ENCODE measurements at regions not wholly inside any gene's neighbourhood (a gene's known extent, or its start where the extent isn't known, plus 50 kb on each side); places are given as distances from the start of the nearest gene placed in this dataset.

DNA sequence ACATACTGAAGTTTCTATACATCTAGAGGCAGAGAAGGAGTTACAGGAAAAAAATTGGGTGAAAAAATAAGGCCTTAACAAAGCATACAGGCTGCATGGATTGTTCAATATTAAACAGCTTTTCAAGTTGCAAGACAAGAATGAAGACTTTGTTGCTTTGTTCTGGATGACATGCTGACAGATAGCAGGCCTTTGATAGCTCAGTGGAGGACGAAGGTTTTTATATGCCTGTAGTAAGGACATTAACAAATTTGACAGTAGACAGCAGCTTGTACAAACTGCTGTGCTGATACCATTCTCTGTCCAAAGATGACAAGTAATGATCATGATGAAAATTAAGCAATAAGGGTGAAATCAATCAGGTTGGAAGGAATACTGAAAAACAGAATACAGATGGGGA is 309.9 kb downstream of the NKX6-1 start:
- Mint-ChIP-seq H3K27ac (no peak overlapping the region), H3K4me1 (no peaks in the 10 kb centered on the region), H3K4me3 (no peak overlapping the region), H3K36me3 (ENCODE audit: low read depth) (no peaks in the 10 kb centered on the region), H3K27me3 (ENCODE audit: low read depth) (no peaks in the 10 kb centered on the region), H3K9me3 (peaks cover 2% of the 10 kb centered on the region)
- no peak for TF ChIP-seq CTCF (IDR thresholded peaks at IDR 0.05; ENCODE audit: unreplicated experiment in 3 of 3)

GRCh38 chr4:84179409-84179808 is 319.7 kb downstream of the NKX6-1 start:
- H3K4me1 Mint-ChIP-seq = no peaks in the 10 kb centered on the region
- no peak overlapping the region for H3K4me3 Mint-ChIP-seq
- H3K27ac Mint-ChIP-seq = no peak overlapping the region
- H3K36me3 Mint-ChIP-seq (ENCODE audit: low read depth) = no peaks in the 10 kb centered on the region
- H3K27me3 Mint-ChIP-seq (ENCODE audit: low read depth) = peaks cover 4% of the 10 kb centered on the region
- H3K9me3 Mint-ChIP-seq = no peaks in the 10 kb centered on the region
- no peak for TF ChIP-seq CTCF (IDR thresholded peaks at IDR 0.05; ENCODE audit: unreplicated experiment in 3 of 3)

DNA sequence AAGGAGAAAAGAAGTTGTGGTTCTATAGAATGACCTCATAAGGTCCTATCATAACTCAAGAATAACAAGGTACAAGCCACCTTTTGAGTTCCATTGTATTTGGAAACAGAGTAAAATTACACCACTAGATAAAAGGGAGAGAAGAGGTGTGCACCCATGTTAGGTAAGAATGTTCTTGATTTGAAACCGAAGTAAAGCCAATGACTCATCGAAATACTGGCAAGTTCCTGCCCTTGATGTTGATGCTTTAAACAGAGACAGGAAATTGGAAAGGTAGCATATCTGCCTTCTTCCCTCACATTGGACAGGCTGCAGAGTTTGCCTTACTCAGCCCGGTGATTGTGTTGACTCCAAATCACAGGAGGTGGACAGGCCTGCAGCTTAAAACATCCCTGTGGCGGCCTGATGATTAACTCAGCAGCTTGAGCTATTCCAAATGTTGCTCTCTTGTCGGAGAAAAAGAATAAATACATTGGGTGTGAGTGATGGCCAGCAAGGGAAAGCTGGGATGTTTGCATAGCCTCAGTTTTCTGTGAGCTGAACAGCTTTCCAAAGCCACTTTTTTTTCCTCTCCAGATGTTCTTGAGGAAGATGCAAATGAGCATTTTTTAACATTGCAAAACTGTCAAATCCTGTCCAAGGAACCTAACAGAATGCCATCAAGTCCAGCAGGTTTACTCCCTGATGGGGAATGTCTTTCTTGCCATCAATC is 321.1 kb downstream of the NKX6-1 start:
- Mint-ChIP-seq H3K27me3 (ENCODE audit: low read depth) (peaks cover 4% of the 10 kb centered on the region), H3K4me3 (no peak overlapping the region), H3K9me3 (no peaks in the 10 kb centered on the region), H3K27ac (no peak overlapping the region), H3K36me3 (ENCODE audit: low read depth) (no peaks in the 10 kb centered on the region), H3K4me1 (no peaks in the 10 kb centered on the region)
- no peak for TF ChIP-seq CTCF (IDR thresholded peaks at IDR 0.05; ENCODE audit: unreplicated experiment in 3 of 3)

DNA sequence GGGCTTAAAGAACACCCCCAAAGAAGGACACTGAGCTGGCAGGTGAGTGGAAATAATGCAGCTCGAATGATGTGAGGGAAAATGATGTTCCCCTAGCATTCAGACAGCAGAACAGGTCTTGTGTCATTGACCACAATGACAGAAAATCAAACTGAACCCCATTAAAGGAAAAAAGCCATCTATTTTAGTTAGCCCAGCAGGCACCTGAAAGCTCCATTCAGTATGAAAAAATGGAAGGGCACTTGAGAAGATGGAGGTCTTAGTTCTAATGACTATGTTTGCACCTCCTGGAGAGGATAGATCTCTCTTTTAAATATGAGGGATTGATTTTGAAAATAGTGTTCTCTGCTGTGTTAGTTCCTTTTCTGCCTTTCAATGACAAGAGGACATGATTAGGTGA is 323.1 kb downstream of the NKX6-1 start:
- H3K36me3 Mint-ChIP-seq (ENCODE audit: low read depth) = no peaks in the 10 kb centered on the region
- H3K4me3 Mint-ChIP-seq = no peak overlapping the region
- H3K27ac Mint-ChIP-seq = no peak overlapping the region
- no peaks in the 10 kb centered on the region for H3K4me1 Mint-ChIP-seq
- no peaks in the 10 kb centered on the region for H3K9me3 Mint-ChIP-seq
- TF ChIP-seq CTCF (IDR thresholded peaks at IDR 0.05; ENCODE audit: unreplicated experiment in 3 of 3) = no peak
- peaks cover 4% of the 10 kb centered on the region for H3K27me3 Mint-ChIP-seq (ENCODE audit: low read depth)

DNA sequence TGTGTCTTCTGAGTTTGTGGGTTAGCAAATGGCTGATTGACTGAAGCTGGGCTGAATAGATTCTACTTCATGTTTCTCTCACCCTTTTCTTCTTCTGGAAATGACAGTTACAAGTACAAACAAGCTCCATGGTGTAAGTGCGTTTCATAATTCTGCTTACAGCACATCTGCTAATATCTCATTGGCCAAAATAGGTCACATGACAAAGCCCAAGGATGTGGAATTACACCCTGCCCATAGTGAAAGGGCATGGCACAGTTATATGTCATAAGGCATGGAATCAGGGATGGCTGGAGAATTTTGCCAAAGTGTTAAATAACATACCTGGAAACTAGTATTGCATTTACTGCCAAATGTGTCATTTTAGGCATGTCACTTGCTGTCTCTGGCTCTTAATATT is 327.2 kb downstream of the NKX6-1 start:
- no peaks in the 10 kb centered on the region for H3K4me1 Mint-ChIP-seq
- H3K27ac Mint-ChIP-seq = no peak overlapping the region
- H3K4me3 Mint-ChIP-seq = no peak overlapping the region
- no peak for TF ChIP-seq CTCF (IDR thresholded peaks at IDR 0.05; ENCODE audit: unreplicated experiment in 3 of 3)
- peaks cover 4% of the 10 kb centered on the region for H3K27me3 Mint-ChIP-seq (ENCODE audit: low read depth)
- no peaks in the 10 kb centered on the region for H3K36me3 Mint-ChIP-seq (ENCODE audit: low read depth)
- H3K9me3 Mint-ChIP-seq = no peaks in the 10 kb centered on the region

GRCh38 chr4:84167564-84167963 is 331.5 kb downstream of the NKX6-1 start:
- Mint-ChIP-seq H3K36me3 (ENCODE audit: low read depth) (no peaks in the 10 kb centered on the region), H3K9me3 (no peaks in the 10 kb centered on the region)
- peak; percentile 18 to 35 (median 34) for TF ChIP-seq CTCF (IDR thresholded peaks at IDR 0.05; ENCODE audit: unreplicated experiment in 3 of 3)

More at GRCh38 chr4:84167564-84167963, 331.5 kb downstream of the NKX6-1 start:
- H3K27me3 Mint-ChIP-seq (ENCODE audit: low read depth) = no peaks in the 10 kb centered on the region
- H3K27ac Mint-ChIP-seq = peak overlapping the region in 1 of 3 experiments; percentile 16
- H3K4me3 Mint-ChIP-seq = no peak overlapping the region
- H3K4me1 Mint-ChIP-seq = no peaks in the 10 kb centered on the region
